ENCODE measurements at regions not wholly inside any gene's neighbourhood (a gene's known extent, or its start where the extent isn't known, plus 50 kb on each side); places are given as distances from the start of the nearest gene placed in this dataset.

- TF ChIP-seq CTCF (optimal IDR thresholded peaks at IDR 0.05 in 1 of 3, IDR thresholded peaks at IDR 0.05 in 1 of 3, conservative IDR thresholded peaks at IDR 0.05 in 1 of 3; ENCODE audit: extremely low read depth in 1 of 3, insufficient read depth in 2 of 3, low read length in 3 of 3) (no peak), EZH2 (IDR thresholded peaks at IDR 0.05; ENCODE audit: low read length) (no peak)
These were observed 54.0 kb upstream of the IGFBPL1 start for GRCh38 chr9:38478211-38478610.
